ENCODE measurements at regions not wholly inside any gene's neighbourhood (a gene's known extent, or its start where the extent isn't known, plus 50 kb on each side); places are given as distances from the start of the nearest gene placed in this dataset.

- TF ChIP-seq, protein P1, sequence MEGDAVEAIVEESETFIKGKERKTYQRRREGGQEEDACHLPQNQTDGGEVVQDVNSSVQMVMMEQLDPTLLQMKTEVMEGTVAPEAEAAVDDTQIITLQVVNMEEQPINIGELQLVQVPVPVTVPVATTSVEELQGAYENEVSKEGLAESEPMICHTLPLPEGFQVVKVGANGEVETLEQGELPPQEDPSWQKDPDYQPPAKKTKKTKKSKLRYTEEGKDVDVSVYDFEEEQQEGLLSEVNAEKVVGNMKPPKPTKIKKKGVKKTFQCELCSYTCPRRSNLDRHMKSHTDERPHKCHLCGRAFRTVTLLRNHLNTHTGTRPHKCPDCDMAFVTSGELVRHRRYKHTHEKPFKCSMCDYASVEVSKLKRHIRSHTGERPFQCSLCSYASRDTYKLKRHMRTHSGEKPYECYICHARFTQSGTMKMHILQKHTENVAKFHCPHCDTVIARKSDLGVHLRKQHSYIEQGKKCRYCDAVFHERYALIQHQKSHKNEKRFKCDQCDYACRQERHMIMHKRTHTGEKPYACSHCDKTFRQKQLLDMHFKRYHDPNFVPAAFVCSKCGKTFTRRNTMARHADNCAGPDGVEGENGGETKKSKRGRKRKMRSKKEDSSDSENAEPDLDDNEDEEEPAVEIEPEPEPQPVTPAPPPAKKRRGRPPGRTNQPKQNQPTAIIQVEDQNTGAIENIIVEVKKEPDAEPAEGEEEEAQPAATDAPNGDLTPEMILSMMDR (IDR thresholded peaks at IDR 0.05; ENCODE audit: low read depth, low read length), result no peak
- DNase-seq (ENCODE audit: extremely low read depth, low read depth), result no peak
These were observed 185.0 kb downstream of the MCHR2 start for GRCh38 chr6:99808992-99809391.

DNA sequence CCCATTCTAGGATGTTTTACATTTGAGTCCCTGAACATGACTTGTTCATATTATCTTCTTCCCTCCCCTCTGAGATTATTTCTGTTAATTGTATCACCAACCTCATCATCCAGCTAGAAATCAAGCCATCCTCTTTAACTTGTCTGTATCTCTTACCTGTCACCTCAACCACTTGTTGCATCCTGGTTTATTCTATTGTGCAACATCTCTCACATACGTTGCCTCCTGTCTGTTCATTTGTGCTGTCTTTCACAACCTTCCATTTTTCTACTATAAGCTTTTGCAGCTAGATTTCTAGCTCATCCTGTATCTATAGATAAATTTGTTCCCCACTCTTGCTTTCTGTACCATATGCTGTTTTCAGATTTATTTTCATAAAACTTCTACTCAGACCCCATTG, 183.7 kb downstream of the MCHR2 start:
- TF ChIP-seq, protein P1 (IDR thresholded peaks at IDR 0.05; ENCODE audit: low read depth, low read length), result no peak
- DNase-seq (ENCODE audit: extremely low read depth, low read depth), result no peak

DNA sequence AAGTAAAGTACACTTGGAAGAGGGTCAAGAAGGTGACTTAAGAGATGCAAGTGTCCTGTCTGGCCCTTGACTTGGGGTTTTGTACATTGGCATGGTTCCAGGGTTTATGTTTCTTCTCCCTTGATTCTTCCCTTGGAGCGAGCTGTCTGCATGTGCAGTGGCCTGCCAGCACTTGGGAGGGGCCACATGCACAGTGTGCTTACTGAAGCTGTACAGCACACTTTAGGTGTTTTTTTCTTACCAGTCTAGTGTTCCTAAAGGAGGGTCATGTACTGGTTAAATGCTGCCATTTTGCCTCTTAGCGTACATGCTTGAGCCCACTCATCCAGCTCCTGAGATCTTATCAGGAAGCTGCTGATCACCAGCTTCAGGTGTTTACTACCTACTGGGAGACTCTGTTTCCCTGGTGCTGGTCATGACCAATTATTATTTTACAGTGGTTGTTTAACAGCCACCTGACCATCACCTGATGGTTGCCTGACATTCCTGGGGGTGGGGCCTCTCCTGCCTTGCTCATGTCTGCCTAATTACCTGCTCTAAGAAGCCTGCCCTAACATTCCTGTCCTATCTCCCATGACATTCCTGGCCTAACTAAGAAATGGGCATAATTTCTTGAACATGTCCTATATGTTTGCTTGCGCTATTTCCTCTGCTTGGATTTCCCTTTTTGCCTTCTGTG, 182.9 kb downstream of the MCHR2 start:
- TF ChIP-seq, protein P1 (IDR thresholded peaks at IDR 0.05; ENCODE audit: low read depth, low read length), result no peak
- DNase-seq (ENCODE audit: extremely low read depth, low read depth), result no peak

DNA sequence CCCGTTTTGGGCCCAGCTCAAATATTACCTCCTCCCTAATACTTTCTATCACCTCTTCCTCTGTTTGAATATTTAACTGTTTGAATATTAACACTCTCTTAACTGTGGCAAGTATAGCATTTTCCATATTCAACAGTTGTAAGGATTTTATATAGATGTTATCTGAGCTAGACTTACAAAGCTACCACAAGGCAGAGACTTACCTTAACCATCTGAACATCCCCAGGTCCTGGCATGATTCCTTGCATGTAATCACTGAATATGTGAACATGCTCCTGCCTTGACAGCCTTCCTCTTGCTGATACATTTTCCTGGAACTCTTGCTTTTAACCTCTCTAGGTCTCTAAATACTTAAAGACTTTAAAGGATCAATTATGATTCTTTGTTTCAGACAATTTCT, 182.4 kb downstream of the MCHR2 start:
- TF ChIP-seq, protein P1 (IDR thresholded peaks at IDR 0.05; ENCODE audit: low read depth, low read length), result no peak

DNA sequence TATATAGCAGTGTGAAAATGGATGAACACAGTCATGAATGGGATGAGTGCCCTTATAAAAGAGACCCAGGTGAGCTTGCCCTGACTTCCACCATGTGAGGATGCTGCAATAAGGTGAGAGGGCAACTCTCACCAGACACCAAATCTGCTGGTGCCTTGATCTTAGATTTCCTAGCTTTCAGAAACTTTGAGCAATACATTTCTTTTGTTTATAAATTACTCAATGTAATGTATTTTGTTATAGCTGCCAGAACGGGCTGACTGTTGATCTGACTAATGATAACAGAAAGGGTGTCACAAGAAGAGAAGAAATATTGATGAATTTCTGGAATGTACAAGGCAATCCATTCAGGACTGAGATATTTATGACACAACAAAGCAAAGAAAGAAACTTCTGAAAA, 180.5 kb downstream of the MCHR2 start:
- DNase-seq (ENCODE audit: extremely low read depth, low read depth), result no peak
- TF ChIP-seq, protein P1 (IDR thresholded peaks at IDR 0.05; ENCODE audit: low read depth, low read length), result no peak

More for the DNA sequence above, 182.4 kb downstream of the MCHR2 start:
- no peak for DNase-seq (ENCODE audit: extremely low read depth, low read depth)

GRCh38 chr6:99814230-99814928, 179.6 kb downstream of the MCHR2 start:
- TF ChIP-seq, protein P1 (IDR thresholded peaks at IDR 0.05; ENCODE audit: low read depth, low read length), result no peak
- DNase-seq (ENCODE audit: extremely low read depth, low read depth), result no peak

GRCh38 chr6:99816795-99817194, 177.2 kb downstream of the MCHR2 start:
- DNase-seq (ENCODE audit: extremely low read depth, low read depth), result no peak
- TF ChIP-seq, protein P1 (IDR thresholded peaks at IDR 0.05; ENCODE audit: low read depth, low read length), result no peak

All from AG09319 (cell line).